ENCODE measurements at regions not wholly inside any gene's neighbourhood (a gene's known extent, or its start where the extent isn't known, plus 50 kb on each side); places are given as distances from the start of the nearest gene placed in this dataset.
"Not testable (repeated sequence)": the region's sequence is repeated elsewhere in the genome, so short reads cannot be mapped to it uniquely, and the experiment has no call there.

DNA sequence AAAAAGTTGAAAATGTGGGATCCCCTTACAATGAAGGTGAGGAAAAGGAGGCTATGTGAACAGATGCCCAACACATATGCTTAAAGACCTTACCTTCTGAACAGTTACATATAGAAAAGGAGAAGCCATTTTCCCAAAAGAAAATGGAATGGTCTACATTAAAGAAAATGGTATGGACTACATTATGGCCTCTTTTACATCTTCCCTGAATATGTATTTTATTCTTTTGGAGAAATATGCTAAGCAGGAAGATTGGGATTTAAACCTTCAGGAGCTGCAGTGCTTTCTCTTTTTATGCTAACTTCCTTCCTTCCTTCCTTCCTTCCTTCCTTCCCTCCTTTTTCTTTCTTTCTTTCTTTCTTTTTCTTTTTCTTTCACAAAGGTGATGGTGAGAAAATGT lies 155.4 kb downstream of the SEC23IP start:
- TF ChIP-seq, protein P1, sequence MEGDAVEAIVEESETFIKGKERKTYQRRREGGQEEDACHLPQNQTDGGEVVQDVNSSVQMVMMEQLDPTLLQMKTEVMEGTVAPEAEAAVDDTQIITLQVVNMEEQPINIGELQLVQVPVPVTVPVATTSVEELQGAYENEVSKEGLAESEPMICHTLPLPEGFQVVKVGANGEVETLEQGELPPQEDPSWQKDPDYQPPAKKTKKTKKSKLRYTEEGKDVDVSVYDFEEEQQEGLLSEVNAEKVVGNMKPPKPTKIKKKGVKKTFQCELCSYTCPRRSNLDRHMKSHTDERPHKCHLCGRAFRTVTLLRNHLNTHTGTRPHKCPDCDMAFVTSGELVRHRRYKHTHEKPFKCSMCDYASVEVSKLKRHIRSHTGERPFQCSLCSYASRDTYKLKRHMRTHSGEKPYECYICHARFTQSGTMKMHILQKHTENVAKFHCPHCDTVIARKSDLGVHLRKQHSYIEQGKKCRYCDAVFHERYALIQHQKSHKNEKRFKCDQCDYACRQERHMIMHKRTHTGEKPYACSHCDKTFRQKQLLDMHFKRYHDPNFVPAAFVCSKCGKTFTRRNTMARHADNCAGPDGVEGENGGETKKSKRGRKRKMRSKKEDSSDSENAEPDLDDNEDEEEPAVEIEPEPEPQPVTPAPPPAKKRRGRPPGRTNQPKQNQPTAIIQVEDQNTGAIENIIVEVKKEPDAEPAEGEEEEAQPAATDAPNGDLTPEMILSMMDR (IDR thresholded peaks at IDR 0.05; ENCODE audit: insufficient read depth, low read depth, low read length, missing control alignments) = no peak
- H3K4me3 ChIP-seq (ENCODE audit: low read depth, low read length) = no peak overlapping the region
- DNase-seq (ENCODE audit: low read depth) = no peak

DNA sequence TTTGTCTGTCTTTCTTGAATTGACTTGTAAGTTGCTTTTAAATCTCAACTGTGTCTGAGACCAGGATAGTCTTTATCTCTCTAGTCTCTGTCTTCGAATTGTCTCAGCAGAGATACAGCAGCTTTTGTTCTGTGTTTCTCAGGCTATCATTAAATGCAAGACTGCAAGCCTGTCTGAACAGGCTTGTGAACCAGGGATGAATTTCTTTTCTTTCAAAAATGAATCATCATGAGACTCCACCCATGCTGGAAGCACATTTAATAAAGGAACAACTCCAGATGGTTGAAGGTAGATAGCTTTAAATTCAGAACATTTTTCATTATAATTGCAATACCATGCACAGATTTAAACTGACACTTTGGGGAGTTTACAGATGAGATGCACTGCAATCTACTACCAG lies 155.9 kb downstream of the SEC23IP start:
- no peak overlapping the region for H3K4me3 ChIP-seq (ENCODE audit: low read depth, low read length)
- no peak for DNase-seq (ENCODE audit: low read depth)

DNA sequence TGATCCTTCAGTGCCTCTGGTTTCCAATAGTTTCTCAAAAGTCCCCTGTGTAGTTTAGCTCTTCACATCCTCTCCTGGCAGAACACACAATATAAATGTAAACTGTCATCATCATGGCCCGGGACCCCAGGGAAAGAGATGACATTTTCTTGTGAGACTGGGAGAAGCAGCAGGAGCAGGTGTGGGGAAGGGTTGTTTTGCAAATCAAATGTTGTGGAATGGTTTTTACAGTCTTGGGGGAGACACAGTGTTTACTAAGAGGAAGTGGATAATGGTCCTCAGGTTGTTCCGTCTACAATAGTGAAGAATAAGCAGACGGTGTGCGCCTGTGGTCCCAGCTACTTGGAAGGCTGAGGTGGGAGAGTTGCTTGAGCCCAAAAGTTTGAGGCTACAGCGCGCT lies 159.1 kb downstream of the SEC23IP start:
- H3K4me3 ChIP-seq (ENCODE audit: low read depth, low read length) = no peak overlapping the region

More for the DNA sequence above, 155.9 kb downstream of the SEC23IP start:
- TF ChIP-seq, protein P1 (IDR thresholded peaks at IDR 0.05; ENCODE audit: insufficient read depth, low read depth, low read length, missing control alignments) = no peak

DNA sequence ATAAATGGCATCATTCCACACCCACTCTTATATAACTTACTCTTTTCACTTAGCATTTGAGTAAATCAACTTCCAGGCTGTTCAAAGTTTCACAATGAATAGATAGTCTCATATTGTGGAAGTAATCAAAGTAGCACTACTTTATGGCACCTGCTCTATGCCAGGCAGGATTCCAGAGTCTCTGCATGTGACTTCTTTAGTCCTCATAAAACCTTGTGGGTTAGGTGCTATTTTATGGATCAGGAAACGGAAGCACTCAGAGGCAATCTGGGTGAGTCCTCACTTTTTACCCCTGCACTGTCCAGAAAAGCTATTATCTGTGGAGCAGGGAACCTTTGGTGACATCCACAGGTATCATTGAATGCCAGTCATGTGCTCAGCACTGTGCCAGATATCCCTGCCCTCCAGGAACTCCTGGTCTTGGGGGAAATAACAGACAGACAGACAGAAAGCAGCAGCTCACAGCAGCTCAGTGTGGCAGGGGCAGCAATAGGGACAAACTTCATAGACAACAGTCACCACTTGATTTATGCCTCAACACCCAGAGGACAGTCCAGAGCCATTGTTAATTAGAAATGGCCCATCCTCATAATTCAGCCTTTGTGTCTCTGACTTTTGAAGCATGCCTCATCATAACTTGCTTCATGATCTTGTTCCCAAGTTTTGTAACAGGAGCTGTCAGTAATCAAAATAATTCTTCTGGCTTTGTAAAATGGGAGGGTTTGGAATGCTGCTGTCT lies 160.6 kb downstream of the SEC23IP start:
- DNase-seq (ENCODE audit: low read depth) = no peak
- H3K4me3 ChIP-seq (ENCODE audit: low read depth, low read length) = no peak overlapping the region
- TF ChIP-seq, protein P1 (IDR thresholded peaks at IDR 0.05; ENCODE audit: insufficient read depth, low read depth, low read length, missing control alignments) = no peak

More for the DNA sequence above, 159.1 kb downstream of the SEC23IP start:
- DNase-seq (ENCODE audit: low read depth) = no peak
- TF ChIP-seq, protein P1 (IDR thresholded peaks at IDR 0.05; ENCODE audit: insufficient read depth, low read depth, low read length, missing control alignments) = no peak

DNA sequence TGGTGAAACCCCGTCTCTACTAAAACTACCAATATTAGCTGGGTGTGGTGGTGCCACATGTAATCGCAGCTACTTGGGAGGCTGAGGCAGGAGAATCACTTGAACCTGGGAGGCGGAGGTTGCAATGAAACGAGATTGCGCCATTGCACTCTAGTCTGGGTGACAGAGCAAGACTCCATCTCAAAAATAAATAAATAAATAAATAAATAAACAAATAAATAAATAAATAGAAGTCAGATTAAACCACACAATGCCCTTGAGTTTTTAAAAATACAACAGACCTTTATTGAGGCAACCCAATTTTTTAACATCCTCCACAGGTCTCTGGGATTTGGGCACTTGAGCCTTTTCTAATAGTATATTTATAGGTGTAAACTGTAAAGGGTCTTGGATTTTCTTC lies 167.3 kb downstream of the SEC23IP start:
- not testable (repeated sequence) for H3K4me3 ChIP-seq (ENCODE audit: low read depth, low read length); DNase-seq (ENCODE audit: low read depth)

DNA sequence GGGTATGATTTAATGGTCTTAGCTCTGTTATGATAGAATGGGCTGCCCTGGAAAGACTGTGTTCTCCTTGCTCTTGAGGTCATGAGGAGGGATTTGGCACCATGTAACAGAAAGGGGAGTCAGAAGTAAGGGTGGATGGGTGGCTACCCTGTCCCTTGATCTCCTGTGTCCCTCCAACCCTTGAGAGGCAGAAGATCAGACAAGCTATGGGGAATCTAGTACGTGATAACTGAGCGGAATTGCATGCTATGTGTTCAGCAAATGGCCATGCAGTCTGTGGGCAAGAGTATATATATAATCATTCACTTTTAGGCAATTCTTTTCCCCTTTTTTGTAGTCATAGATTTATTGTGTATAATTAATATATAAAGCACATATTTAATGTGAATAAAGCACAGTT lies 174.9 kb downstream of the SEC23IP start:
- H3K4me3 ChIP-seq (ENCODE audit: low read depth, low read length) = no peak overlapping the region
- TF ChIP-seq, protein P1 (IDR thresholded peaks at IDR 0.05; ENCODE audit: insufficient read depth, low read depth, low read length, missing control alignments) = no peak
- no peak for DNase-seq (ENCODE audit: low read depth)

DNA sequence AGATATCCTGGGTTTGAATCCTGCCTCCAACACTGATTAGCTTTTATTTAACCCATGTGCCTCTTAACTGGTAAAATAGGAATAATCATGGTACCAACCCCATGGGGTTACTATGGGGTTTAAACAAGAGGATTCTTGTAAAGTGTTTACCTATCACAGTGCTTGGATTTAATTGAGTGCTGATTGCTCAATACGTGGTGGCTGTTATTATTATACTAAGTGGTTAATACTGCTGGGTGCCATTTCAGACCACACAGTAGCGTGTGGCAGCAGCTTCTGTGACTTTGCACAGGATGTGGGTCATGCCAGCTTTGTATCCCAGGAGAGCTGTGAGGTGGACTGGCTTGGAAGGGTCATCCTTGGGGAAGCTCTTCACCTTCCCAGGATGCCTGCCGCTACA lies 177.2 kb downstream of the SEC23IP start:
- TF ChIP-seq, protein P1 (IDR thresholded peaks at IDR 0.05; ENCODE audit: insufficient read depth, low read depth, low read length, missing control alignments) = no peak
- no peak for DNase-seq (ENCODE audit: low read depth)
- no peak overlapping the region for H3K4me3 ChIP-seq (ENCODE audit: low read depth, low read length)

Data from GM12865 (cell line).